GM12891 (cell line): ENCODE measurements at regions not wholly inside any gene's neighbourhood (a gene's known extent, or its start where the extent isn't known, plus 50 kb on each side); places are given as distances from the start of the nearest gene placed in this dataset.

Experiments
- DNase-seq: peaks from one replicate; pipeline ENCODE4 v3.0.0; 2011; ENCODE audit warnings: low spot score; ENCODE audit not compliant: insufficient read length
- FAIRE-seq: peaks from 2 replicates; lab custom pipeline; 2011; peaks lifted over from hg19 to GRCh38; lab: Jason Lieb, UNC
- PAX5 ChIP-seq: IDR thresholded peaks from 2 replicates; pipeline ENCODE4 v1.6.1; 2011; ENCODE audit warnings: low read length, moderate library complexity, mild to moderate bottlenecking; ENCODE audit not compliant: insufficient read depth, severe bottlenecking
- POLR2A ChIP-seq: IDR thresholded peaks from 2 replicates; pipeline ENCODE4 v1.6.1; 2011; ENCODE audit warnings: low read depth, low read length, control low read depth
- POLR2AphosphoS5 ChIP-seq: IDR thresholded peaks from 2 replicates; pipeline ENCODE4 v1.6.1; 2011; ENCODE audit warnings: low read depth, low read length, control low read depth
- POU2F2 ChIP-seq: IDR thresholded peaks from 2 replicates; pipeline ENCODE4 v1.6.1; 2011; ENCODE audit warnings: low read depth, mild to moderate bottlenecking, control low read depth, low read length, moderate library complexity
- SPI1 ChIP-seq: IDR thresholded peaks from 2 replicates; pipeline ENCODE4 v1.6.1; 2011; ENCODE audit warnings: low read depth, low read length, control low read depth
- TAF1 ChIP-seq: IDR thresholded peaks from 2 replicates; pipeline ENCODE4 v1.6.1; 2011; ENCODE audit warnings: low read depth, low read length, control low read depth

GRCh38 chr2:30084915-30085314, 61.9 kb upstream of the YPEL5 start:
- FAIRE-seq (no peak), DNase-seq (no peak)
- no peak for TF ChIP-seq POU2F2
- no peak for TF ChIP-seq PAX5
- TF ChIP-seq SPI1 = no peak
- TF ChIP-seq POLR2AphosphoS5 = no peak
- TF ChIP-seq TAF1 = no peak
- TF ChIP-seq POLR2A = no peak

- no peak for DNase-seq
- no peak for FAIRE-seq
Measured at GRCh38 chr2:30089171-30089570, 57.6 kb upstream of the YPEL5 start.

DNA sequence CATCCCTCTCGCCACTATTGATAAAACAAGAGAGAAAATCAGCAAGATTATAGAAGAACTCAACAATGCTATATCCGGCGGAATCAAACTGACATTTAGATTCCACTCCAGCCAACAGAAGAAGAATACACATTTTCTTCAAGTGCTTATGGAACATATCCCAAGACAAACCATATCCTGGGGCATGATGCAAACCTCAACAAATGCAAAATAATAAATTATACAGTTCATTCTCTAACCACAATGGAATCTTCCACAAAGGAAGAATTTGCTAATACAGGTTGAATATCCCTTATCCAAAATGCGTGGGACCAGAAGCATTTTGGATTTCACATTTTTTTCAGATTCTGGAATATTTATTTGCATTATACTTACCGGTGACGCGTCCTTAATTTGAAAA, 51.4 kb upstream of the YPEL5 start:
- FAIRE-seq (no peak), DNase-seq (no peak)
- TF ChIP-seq TAF1 = no peak
- TF ChIP-seq POLR2AphosphoS5 = no peak
- no peak for TF ChIP-seq SPI1
- TF ChIP-seq POU2F2 = no peak
- TF ChIP-seq PAX5 = no peak
- no peak for TF ChIP-seq POLR2A

More at GRCh38 chr2:30089171-30089570, 57.6 kb upstream of the YPEL5 start:
- TF ChIP-seq POLR2A (no peak), SPI1 (no peak), PAX5 (no peak), POU2F2 (no peak), POLR2AphosphoS5 (no peak), TAF1 (no peak)

DNA sequence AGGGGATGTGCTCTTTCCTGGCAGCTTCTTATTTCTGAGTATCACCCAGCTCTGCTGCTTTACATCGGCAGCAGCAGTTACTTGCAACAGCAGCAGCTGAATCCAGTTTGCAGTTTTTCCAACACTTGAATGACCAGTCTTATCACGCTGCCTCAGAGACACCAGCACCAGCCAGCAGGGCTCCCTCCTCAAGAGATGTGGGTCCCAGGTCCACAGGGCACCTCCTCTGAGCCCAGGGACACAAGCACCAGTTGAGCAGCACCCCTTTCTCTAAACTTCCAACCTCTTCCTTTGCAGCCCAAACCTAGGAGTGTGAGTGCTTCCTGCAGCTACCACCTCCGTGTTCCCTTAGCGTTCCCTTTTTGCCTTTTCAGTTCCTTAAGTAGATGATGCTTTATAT, 50.4 kb upstream of the YPEL5 start:
- TF ChIP-seq SPI1 (no peak), POLR2AphosphoS5 (no peak), POU2F2 (no peak), TAF1 (no peak), POLR2A (no peak), PAX5 (no peak)
- FAIRE-seq = no peak
- DNase-seq = no peak
